GM12878 (cell line): ENCODE measurements at regions not wholly inside any gene's neighbourhood (a gene's known extent, or its start where the extent isn't known, plus 50 kb on each side); places are given as distances from the start of the nearest gene placed in this dataset.

Source experiments
- ATAC-seq: fragments of 200-7000 bp; cut with Tn5 transposase; 3 replicates; pipeline ENCODE4 v1.9.1; 2020; ENCODE audit warnings: mild to moderate bottlenecking, moderate library complexity
- BruUV-seq: library from RNA; stranded (reverse); fragments of 400-500 nt; replicated peaks from 2 replicates; lab custom pipeline; 2021; lab: Mats Ljungman, UMichigan
- CTCF ChIA-PET: fragments of 300-600 bp; sonication (Branson Sonifier 250); formaldehyde crosslinking; extraction: SDS; loops from one replicate; lab custom pipeline; 2021; ENCODE audit warnings: inconsistent platforms; lab: Yijun Ruan, JAX
- POLR2A ChIA-PET: fragments of 350-600 bp; formaldehyde crosslinking; extraction: SDS; loops from one replicate; lab custom pipeline; 2021; ENCODE audit warnings: inconsistent platforms; lab: Charles Lee
- RAD21 ChIA-PET: fragments of 300-600 bp; sonication (Branson Sonifier 250); formaldehyde crosslinking; loops from one replicate; lab custom pipeline; 2023; ENCODE audit warnings: antibody characterized with exemption; ENCODE audit not compliant: unreplicated experiment; lab: Charles Lee
- SMC1A ChIA-PET: fragments of 300-600 bp; sonication (Branson Sonifier 250); formaldehyde crosslinking; loops from one replicate; lab custom pipeline; 2023; ENCODE audit not compliant: unreplicated experiment, uncharacterized antibody; lab: Charles Lee
- DNase-seq: peaks from one replicate; pipeline ENCODE4 v3.0.0-alpha.2; 2011; ENCODE audit warnings: low read depth, low spot score
- FAIRE-seq: peaks from 3 replicates; lab custom pipeline; 2011; peaks lifted over from hg19 to GRCh38; lab: Jason Lieb, UNC
- H2AFZ ChIP-seq: 2 replicates; pipeline ENCODE4 v1.6.0; 2011; ENCODE audit warnings: low read depth, low read length, control low read depth; ENCODE audit not compliant: control insufficient read depth
- H3K27ac ChIP-seq: 2 replicates; pipeline ENCODE4 v1.5.1; 2011; ENCODE audit warnings: control low read depth; ENCODE audit not compliant: control insufficient read depth, insufficient read depth
- H3K27me3 ChIP-seq, 2 experiments: replicated peaks in 1 of 2; 2 replicates each; pipeline versions ENCODE4 v1.6.0 to v1.6.1; 2011; ENCODE audit warnings: low read length in 1 of 2; ENCODE audit not compliant: control insufficient read depth in 2 of 2, insufficient read depth in 2 of 2
- H3K36me3 ChIP-seq, 2 experiments: 2 replicates each; pipeline ENCODE4 v1.5.1; 2011; ENCODE audit warnings: low read length in 1 of 2; ENCODE audit not compliant: control insufficient read depth in 2 of 2, insufficient read depth in 2 of 2
- H3K4me1 ChIP-seq: 2 replicates; pipeline ENCODE4 v1.6.1; 2011; ENCODE audit warnings: mild to moderate bottlenecking, low read length, moderate library complexity, mixed read lengths; ENCODE audit not compliant: control insufficient read depth, insufficient read depth
- H3K4me2 ChIP-seq: 2 replicates; pipeline ENCODE4 v1.6.0; 2011; ENCODE audit warnings: control low read depth; ENCODE audit not compliant: control insufficient read depth, insufficient read depth
- H3K4me3 ChIP-seq: fragments of 200-600 bp; sonication (generic); 2 replicates; pipeline ENCODE4 v1.5.1; 2016
- H3K79me2 ChIP-seq: 2 replicates; pipeline ENCODE4 v1.6.0; 2011; ENCODE audit warnings: low read length; ENCODE audit not compliant: control insufficient read depth, insufficient read depth
- H3K9ac ChIP-seq: 2 replicates; pipeline ENCODE4 v1.8.0; 2011; ENCODE audit warnings: low read length, control low read depth, mixed read lengths; ENCODE audit not compliant: control insufficient read depth, insufficient read depth
- H3K9me3 ChIP-seq: replicated peaks from 3 replicates; pipeline ENCODE4 v1.5.1; 2011; ENCODE audit warnings: mild to moderate bottlenecking, low read length; ENCODE audit not compliant: control insufficient read depth, insufficient read depth
- H4K20me1 ChIP-seq: 2 replicates; pipeline ENCODE4 v1.6.0; 2011; ENCODE audit not compliant: control insufficient read depth, insufficient read depth
- CREB1 ChIP-seq: IDR thresholded peaks from 2 replicates; pipeline ENCODE4 v1.6.1; 2012; ENCODE audit warnings: low read depth, mild to moderate bottlenecking, inconsistent platforms
- FOXM1 ChIP-seq: IDR thresholded peaks from 2 replicates; pipeline ENCODE4 v1.6.1; 2012; ENCODE audit warnings: low read depth, mild to moderate bottlenecking, inconsistent platforms, low read length, moderate library complexity
- GABPA ChIP-seq: IDR thresholded peaks from 2 replicates; pipeline ENCODE4 v1.6.1; 2014; ENCODE audit warnings: antibody characterized with exemption, low read depth, mild to moderate bottlenecking, inconsistent platforms
- IKZF1 ChIP-seq: fragments of 450-650 bp; conservative IDR thresholded peaks from 2 replicates; pipeline ENCODE4 v1.6.1; 2017; ENCODE audit warnings: antibody characterized with exemption, mild to moderate bottlenecking
- IRF4 ChIP-seq: IDR thresholded peaks from 2 replicates; pipeline ENCODE4 v1.6.1; 2011; ENCODE audit warnings: low read depth, low read length
- IRF5 ChIP-seq: fragments of 450-650 bp; IDR thresholded peaks from 2 replicates; pipeline ENCODE4 v1.6.1; 2017; ENCODE audit warnings: borderline replicate concordance
- KAT2A ChIP-seq: conservative IDR thresholded peaks from 2 replicates; pipeline ENCODE4 v1.6.1; 2011; ENCODE audit warnings: low read depth, low read length; ENCODE audit not compliant: control insufficient read depth
- RELB ChIP-seq: fragments of 450-650 bp; IDR thresholded peaks from 2 replicates; pipeline ENCODE4 v1.6.1; 2017; ENCODE audit warnings: low read depth, mild to moderate bottlenecking, moderate library complexity
- ZBED1 ChIP-seq: IDR thresholded peaks from 2 replicates; pipeline ENCODE4 v1.6.1; 2016; ENCODE audit warnings: borderline replicate concordance
- ZBTB33 ChIP-seq: fragments of 450-650 bp; IDR thresholded peaks from 2 replicates; pipeline ENCODE4 v1.6.1; 2017; ENCODE audit warnings: mild to moderate bottlenecking
- ZBTB4 ChIP-seq: fragments of 450-650 bp; formaldehyde crosslinking; IDR thresholded peaks from 2 replicates; pipeline ENCODE4 v1.4.0; 2022; ENCODE audit warnings: mild to moderate bottlenecking, moderate library complexity
- ZSCAN29 ChIP-seq: fragments of 450-650 bp; IDR thresholded peaks from 2 replicates; pipeline ENCODE4 v1.6.1; 2017; ENCODE audit warnings: mild to moderate bottlenecking, moderate library complexity
- WGBS: methylation state at CpG from one replicate; pipeline ENCODE4 v1.1.6; 2016; ENCODE audit warnings: low lambda C conversion rate; ENCODE audit not compliant: insufficient replicate concordance, insufficient coverage; ENCODE audit errors: missing lambda C conversion rate; 5-methylcytosine and 5-hydroxymethylcytosine counted together
- in situ Hi-C: fragments of 300-500 bp; cut with MboI; formaldehyde crosslinking; loops from 9 replicates; pipeline ENCODE4 v1.14.3; 2018; ENCODE audit warnings: mixed read lengths
- intact Hi-C: fragments of 100-400 bp; cut with micrococcal nuclease; formaldehyde crosslinking; loops from one replicate; pipeline ENCODE4 v1.14.2; 2022; ENCODE audit not compliant: unreplicated experiment

GRCh38 chr10:44747593-44748172, 163.5 kb upstream of the TMEM72 start:
- in situ Hi-C loops: no loop called here
- Histone ChIP-seq H3K27me3 (no peaks in the 10 kb centered on the region), H3K9me3 (no peaks in the 10 kb centered on the region), H3K4me1 (no peaks in the 10 kb centered on the region), H2AFZ (no peak overlapping the region), H4K20me1 (no peaks in the 10 kb centered on the region), H3K4me2 (no peak overlapping the region), H3K36me3 (no peaks in the 10 kb centered on the region)
- no peak for FAIRE-seq
- BruUV-seq: no TSS peak
- no peak for ATAC-seq
- no peak for DNase-seq
- CTCF ChIA-PET: no interaction called here
- TF ChIP-seq ZSCAN29: no peak
- TF ChIP-seq ZBTB4 (CRISPR knock-in tag): no peak
- no peak for TF ChIP-seq CREB1
- no peak for TF ChIP-seq ZBTB33
- TF ChIP-seq IKZF1: no peak
- no peak for TF ChIP-seq ZBED1
- TF ChIP-seq FOXM1: no peak
- no peak for TF ChIP-seq KAT2A
- no peak for TF ChIP-seq RELB
- no peak for TF ChIP-seq IRF4
- no peak for TF ChIP-seq GABPA
- no peak for TF ChIP-seq IRF5
- TF ChIP-seq, all 136 proteins: peak for 0
- WGBS: 28% methylated on average over 9 of the region's 9 CpGs
- Histone ChIP-seq H3K27ac (no peak overlapping the region), H3K9ac (no peak overlapping the region), H3K79me2 (no peaks in the 10 kb centered on the region), H3K4me3 (no peak overlapping the region)
- RAD21 ChIA-PET: no interaction called here
- intact Hi-C loops: no loop called here
- POLR2A ChIA-PET: no interaction called here
- SMC1A ChIA-PET: no interaction called here
